ENCODE measurements at regions not wholly inside any gene's neighbourhood (a gene's known extent, or its start where the extent isn't known, plus 50 kb on each side); places are given as distances from the start of the nearest gene placed in this dataset.

DNA sequence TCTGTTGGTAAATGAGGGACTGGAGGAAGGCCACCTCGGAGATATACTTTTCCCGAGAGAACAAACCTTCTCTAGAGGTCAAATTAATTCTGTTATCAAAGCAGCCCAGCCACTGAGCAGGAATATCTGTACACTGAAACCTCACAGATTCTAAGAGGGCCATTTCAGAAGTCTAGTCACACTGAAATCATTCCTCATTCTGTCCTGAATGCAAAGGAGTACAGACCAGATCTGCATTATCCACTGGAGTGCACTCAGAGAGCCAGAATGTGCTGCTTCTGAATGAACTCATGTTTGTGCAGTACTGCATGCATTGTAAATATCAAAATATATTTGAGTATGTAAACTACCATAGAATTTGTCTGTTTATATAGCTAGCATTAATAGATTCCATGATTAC, 278.3 kb upstream of the FSTL5 start:
- no peak overlapping the region for H3K4me2 ChIP-seq
- no peaks in the 10 kb centered on the region for H3K4me1 ChIP-seq (ENCODE audit: insufficient read depth)
- H3F3A ChIP-seq (replicated peaks; ENCODE audit: low read depth), result no peaks in the 10 kb centered on the region
- no peaks in the 10 kb centered on the region for H4K20me1 ChIP-seq (replicated peaks; ENCODE audit: insufficient read depth)
- H3K9me3 Mint-ChIP-seq, result no peaks in the 10 kb centered on the region
- H3K4me3 ChIP-seq, result no peak overlapping the region
- no peaks in the 10 kb centered on the region for H3K36me3 Mint-ChIP-seq (ENCODE audit: low read depth)
- DNase-seq (ENCODE audit: low spot score) (no peak), ATAC-seq (no peak)
- H3K27me3 Mint-ChIP-seq (ENCODE audit: insufficient read depth, low read depth, poor library complexity), result no peaks in the 10 kb centered on the region
- no peak overlapping the region for H3K27ac ChIP-seq (ENCODE audit: low read depth)
- no peaks in the 10 kb centered on the region for H3K79me2 ChIP-seq (replicated peaks; ENCODE audit: insufficient read depth)
- no peaks in the 10 kb centered on the region for H3K4me1 Mint-ChIP-seq
- no peak for TF ChIP-seq STAT1 (IDR thresholded peaks at IDR 0.05; ENCODE audit: unreplicated experiment)
- TF ChIP-seq, protein P1, sequence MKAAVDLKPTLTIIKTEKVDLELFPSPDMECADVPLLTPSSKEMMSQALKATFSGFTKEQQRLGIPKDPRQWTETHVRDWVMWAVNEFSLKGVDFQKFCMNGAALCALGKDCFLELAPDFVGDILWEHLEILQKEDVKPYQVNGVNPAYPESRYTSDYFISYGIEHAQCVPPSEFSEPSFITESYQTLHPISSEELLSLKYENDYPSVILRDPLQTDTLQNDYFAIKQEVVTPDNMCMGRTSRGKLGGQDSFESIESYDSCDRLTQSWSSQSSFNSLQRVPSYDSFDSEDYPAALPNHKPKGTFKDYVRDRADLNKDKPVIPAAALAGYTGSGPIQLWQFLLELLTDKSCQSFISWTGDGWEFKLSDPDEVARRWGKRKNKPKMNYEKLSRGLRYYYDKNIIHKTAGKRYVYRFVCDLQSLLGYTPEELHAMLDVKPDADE (IDR thresholded peaks at IDR 0.05), result no peak
- no peak for TF ChIP-seq CREB1 (CRISPR knock-in tag; IDR thresholded peaks at IDR 0.05; ENCODE audit: low read depth)
- TF ChIP-seq NANOG (IDR thresholded peaks at IDR 0.05; ENCODE audit: borderline replicate concordance), result no peak
- TF ChIP-seq, protein P2, sequence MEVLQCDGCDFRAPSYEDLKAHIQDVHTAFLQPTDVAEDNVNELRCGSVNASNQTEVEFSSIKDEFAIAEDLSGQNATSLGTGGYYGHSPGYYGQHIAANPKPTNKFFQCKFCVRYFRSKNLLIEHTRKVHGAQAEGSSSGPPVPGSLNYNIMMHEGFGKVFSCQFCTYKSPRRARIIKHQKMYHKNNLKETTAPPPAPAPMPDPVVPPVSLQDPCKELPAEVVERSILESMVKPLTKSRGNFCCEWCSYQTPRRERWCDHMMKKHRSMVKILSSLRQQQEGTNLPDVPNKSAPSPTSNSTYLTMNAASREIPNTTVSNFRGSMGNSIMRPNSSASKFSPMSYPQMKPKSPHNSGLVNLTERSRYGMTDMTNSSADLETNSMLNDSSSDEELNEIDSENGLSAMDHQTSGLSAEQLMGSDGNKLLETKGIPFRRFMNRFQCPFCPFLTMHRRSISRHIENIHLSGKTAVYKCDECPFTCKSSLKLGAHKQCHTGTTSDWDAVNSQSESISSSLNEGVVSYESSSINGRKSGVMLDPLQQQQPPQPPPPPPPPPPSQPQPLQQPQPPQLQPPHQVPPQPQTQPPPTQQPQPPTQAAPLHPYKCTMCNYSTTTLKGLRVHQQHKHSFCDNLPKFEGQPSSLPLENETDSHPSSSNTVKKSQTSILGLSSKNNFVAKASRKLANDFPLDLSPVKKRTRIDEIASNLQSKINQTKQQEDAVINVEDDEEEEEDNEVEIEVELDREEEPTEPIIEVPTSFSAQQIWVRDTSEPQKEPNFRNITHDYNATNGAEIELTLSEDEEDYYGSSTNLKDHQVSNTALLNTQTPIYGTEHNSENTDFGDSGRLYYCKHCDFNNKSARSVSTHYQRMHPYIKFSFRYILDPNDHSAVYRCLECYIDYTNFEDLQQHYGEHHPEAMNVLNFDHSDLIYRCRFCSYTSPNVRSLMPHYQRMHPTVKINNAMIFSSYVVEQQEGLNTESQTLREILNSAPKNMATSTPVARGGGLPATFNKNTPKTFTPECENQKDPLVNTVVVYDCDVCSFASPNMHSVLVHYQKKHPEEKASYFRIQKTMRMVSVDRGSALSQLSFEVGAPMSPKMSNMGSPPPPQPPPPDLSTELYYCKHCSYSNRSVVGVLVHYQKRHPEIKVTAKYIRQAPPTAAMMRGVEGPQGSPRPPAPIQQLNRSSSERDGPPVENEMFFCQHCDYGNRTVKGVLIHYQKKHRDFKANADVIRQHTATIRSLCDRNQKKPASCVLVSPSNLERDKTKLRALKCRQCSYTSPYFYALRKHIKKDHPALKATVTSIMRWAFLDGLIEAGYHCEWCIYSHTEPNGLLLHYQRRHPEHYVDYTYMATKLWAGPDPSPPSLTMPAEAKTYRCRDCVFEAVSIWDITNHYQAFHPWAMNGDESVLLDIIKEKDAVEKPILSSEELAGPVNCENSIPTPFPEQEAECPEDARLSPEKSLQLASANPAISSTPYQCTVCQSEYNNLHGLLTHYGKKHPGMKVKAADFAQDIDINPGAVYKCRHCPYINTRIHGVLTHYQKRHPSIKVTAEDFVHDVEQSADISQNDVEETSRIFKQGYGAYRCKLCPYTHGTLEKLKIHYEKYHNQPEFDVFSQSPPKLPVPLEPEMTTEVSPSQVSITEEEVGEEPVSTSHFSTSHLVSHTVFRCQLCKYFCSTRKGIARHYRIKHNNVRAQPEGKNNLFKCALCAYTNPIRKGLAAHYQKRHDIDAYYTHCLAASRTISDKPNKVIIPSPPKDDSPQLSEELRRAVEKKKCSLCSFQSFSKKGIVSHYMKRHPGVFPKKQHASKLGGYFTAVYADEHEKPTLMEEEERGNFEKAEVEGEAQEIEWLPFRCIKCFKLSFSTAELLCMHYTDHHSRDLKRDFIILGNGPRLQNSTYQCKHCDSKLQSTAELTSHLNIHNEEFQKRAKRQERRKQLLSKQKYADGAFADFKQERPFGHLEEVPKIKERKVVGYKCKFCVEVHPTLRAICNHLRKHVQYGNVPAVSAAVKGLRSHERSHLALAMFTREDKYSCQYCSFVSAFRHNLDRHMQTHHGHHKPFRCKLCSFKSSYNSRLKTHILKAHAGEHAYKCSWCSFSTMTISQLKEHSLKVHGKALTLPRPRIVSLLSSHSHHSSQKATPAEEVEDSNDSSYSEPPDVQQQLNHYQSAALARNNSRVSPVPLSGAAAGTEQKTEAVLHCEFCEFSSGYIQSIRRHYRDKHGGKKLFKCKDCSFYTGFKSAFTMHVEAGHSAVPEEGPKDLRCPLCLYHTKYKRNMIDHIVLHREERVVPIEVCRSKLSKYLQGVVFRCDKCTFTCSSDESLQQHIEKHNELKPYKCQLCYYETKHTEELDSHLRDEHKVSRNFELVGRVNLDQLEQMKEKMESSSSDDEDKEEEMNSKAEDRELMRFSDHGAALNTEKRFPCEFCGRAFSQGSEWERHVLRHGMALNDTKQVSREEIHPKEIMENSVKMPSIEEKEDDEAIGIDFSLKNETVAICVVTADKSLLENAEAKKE (CRISPR knock-in tag; IDR thresholded peaks at IDR 0.05), result no peak
- TF ChIP-seq POLR2AphosphoS5 (IDR thresholded peaks at IDR 0.05; ENCODE audit: low read depth), result no peak
- no peak for TF ChIP-seq EZH2phosphoT487 (IDR thresholded peaks at IDR 0.05; ENCODE audit: unreplicated experiment)
- TF ChIP-seq EZH2 (IDR thresholded peaks at IDR 0.05; ENCODE audit: low read depth, unreplicated experiment), result no peak
- TF ChIP-seq ZNF114 (CRISPR knock-in tag; IDR thresholded peaks at IDR 0.05), result no peak
- TF ChIP-seq, protein P3, sequence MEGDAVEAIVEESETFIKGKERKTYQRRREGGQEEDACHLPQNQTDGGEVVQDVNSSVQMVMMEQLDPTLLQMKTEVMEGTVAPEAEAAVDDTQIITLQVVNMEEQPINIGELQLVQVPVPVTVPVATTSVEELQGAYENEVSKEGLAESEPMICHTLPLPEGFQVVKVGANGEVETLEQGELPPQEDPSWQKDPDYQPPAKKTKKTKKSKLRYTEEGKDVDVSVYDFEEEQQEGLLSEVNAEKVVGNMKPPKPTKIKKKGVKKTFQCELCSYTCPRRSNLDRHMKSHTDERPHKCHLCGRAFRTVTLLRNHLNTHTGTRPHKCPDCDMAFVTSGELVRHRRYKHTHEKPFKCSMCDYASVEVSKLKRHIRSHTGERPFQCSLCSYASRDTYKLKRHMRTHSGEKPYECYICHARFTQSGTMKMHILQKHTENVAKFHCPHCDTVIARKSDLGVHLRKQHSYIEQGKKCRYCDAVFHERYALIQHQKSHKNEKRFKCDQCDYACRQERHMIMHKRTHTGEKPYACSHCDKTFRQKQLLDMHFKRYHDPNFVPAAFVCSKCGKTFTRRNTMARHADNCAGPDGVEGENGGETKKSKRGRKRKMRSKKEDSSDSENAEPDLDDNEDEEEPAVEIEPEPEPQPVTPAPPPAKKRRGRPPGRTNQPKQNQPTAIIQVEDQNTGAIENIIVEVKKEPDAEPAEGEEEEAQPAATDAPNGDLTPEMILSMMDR (conservative IDR thresholded peaks at IDR 0.05; ENCODE audit: low read depth in 2 of 2), result no peak
- TF ChIP-seq, protein P4, sequence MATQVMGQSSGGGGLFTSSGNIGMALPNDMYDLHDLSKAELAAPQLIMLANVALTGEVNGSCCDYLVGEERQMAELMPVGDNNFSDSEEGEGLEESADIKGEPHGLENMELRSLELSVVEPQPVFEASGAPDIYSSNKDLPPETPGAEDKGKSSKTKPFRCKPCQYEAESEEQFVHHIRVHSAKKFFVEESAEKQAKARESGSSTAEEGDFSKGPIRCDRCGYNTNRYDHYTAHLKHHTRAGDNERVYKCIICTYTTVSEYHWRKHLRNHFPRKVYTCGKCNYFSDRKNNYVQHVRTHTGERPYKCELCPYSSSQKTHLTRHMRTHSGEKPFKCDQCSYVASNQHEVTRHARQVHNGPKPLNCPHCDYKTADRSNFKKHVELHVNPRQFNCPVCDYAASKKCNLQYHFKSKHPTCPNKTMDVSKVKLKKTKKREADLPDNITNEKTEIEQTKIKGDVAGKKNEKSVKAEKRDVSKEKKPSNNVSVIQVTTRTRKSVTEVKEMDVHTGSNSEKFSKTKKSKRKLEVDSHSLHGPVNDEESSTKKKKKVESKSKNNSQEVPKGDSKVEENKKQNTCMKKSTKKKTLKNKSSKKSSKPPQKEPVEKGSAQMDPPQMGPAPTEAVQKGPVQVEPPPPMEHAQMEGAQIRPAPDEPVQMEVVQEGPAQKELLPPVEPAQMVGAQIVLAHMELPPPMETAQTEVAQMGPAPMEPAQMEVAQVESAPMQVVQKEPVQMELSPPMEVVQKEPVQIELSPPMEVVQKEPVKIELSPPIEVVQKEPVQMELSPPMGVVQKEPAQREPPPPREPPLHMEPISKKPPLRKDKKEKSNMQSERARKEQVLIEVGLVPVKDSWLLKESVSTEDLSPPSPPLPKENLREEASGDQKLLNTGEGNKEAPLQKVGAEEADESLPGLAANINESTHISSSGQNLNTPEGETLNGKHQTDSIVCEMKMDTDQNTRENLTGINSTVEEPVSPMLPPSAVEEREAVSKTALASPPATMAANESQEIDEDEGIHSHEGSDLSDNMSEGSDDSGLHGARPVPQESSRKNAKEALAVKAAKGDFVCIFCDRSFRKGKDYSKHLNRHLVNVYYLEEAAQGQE (IDR thresholded peaks at IDR 0.05; ENCODE audit: unreplicated experiment), result no peak
- TF ChIP-seq JUNB (IDR thresholded peaks at IDR 0.05; ENCODE audit: unreplicated experiment), result no peak
- TF ChIP-seq ZNF331 (CRISPR knock-in tag; IDR thresholded peaks at IDR 0.05; ENCODE audit: low read depth), result no peak
- H3K9me2 ChIP-seq (ENCODE audit: insufficient read depth), result no peaks in the 10 kb centered on the region
- H3K27me3 ChIP-seq (ENCODE audit: insufficient read depth), result no peaks in the 10 kb centered on the region
- no peaks in the 10 kb centered on the region for H3K36me3 ChIP-seq (ENCODE audit: insufficient read depth)
- H2AFZ ChIP-seq, result no peak overlapping the region
- H3K4me3 Mint-ChIP-seq, result no peak overlapping the region
- H3K27ac Mint-ChIP-seq, result no peak overlapping the region
